ENCODE measurements at regions not wholly inside any gene's neighbourhood (a gene's known extent, or its start where the extent isn't known, plus 50 kb on each side); places are given as distances from the start of the nearest gene placed in this dataset.

- DNase-seq (ENCODE audit: extremely low spot score, unreplicated experiment) = no peak
- Mint-ChIP-seq H3K27me3 (no peaks in the 10 kb centered on the region), H3K9me3 (no peaks in the 10 kb centered on the region), H3K36me3 (no peaks in the 10 kb centered on the region), H3K27ac (no peak overlapping the region), H3K4me3 (no peak overlapping the region), H3K4me1 (ENCODE audit: unreplicated experiment) (no peaks in the 10 kb centered on the region)
- TF ChIP-seq CTCF (conservative IDR thresholded peaks at IDR 0.05) = no peak
These were observed 183.7 kb downstream of the CD109 start for GRCh38 chr6:73879501-73880293.

GRCh38 chr6:73878403-73878802 is 182.4 kb downstream of the CD109 start:
- H3K4me1 Mint-ChIP-seq (ENCODE audit: unreplicated experiment) = no peaks in the 10 kb centered on the region
- no peak overlapping the region for H3K27ac Mint-ChIP-seq
- no peak for DNase-seq (ENCODE audit: extremely low spot score, unreplicated experiment)
- H3K27me3 Mint-ChIP-seq = no peaks in the 10 kb centered on the region
- H3K9me3 Mint-ChIP-seq = no peaks in the 10 kb centered on the region
- H3K4me3 Mint-ChIP-seq = no peak overlapping the region
- no peak for TF ChIP-seq CTCF (conservative IDR thresholded peaks at IDR 0.05)
- no peaks in the 10 kb centered on the region for H3K36me3 Mint-ChIP-seq

Measured in type B pancreatic cell (in vitro differentiated cells).